Activated B cell treated with CpG ODN at 0.5 μM for 24 hours (primary cell): ENCODE measurements at regions not wholly inside any gene's neighbourhood (a gene's known extent, or its start where the extent isn't known, plus 50 kb on each side); places are given as distances from the start of the nearest gene placed in this dataset.

Source experiments
- ATAC-seq: fragments of 200-7000 bp; cut with Tn5 transposase; one replicate; pipeline ENCODE4 v1.10.0; 2021; ENCODE audit warnings: low read depth, mild to moderate bottlenecking, moderate library complexity
- CTCF ChIA-PET: fragments of 350-600 bp; sonication (Branson Sonifier 250); formaldehyde crosslinking; loops from one replicate; lab custom pipeline; 2021; ENCODE audit warnings: antibody characterized with exemption; lab: Charles Lee
- POLR2A ChIA-PET: fragments of 350-600 bp; sonication (Branson Sonifier 250); formaldehyde crosslinking; loops from one replicate; lab custom pipeline; 2021; ENCODE audit warnings: antibody characterized with exemption; lab: Charles Lee
- DNase-seq: peaks from one replicate; pipeline ENCODE4 v3.0.0; 2022
- H3K27ac Mint-ChIP-seq: one replicate; pipeline ENCODE4 v1.8.0; 2020; ENCODE audit warnings: mixed read lengths
- H3K27me3 Mint-ChIP-seq: one replicate; pipeline ENCODE4 v1.8.0; 2021; ENCODE audit warnings: mixed read lengths
- H3K36me3 Mint-ChIP-seq: one replicate; pipeline ENCODE4 v1.8.0; 2021; ENCODE audit warnings: low read depth, mixed read lengths
- H3K4me1 Mint-ChIP-seq: one replicate; pipeline ENCODE4 v1.8.0; 2021; ENCODE audit warnings: mixed read lengths
- H3K4me3 Mint-ChIP-seq: one replicate; pipeline ENCODE4 v1.8.0; 2020; ENCODE audit warnings: mild to moderate bottlenecking, mixed read lengths
- H3K9me3 Mint-ChIP-seq: one replicate; pipeline ENCODE4 v1.8.0; 2020; ENCODE audit warnings: mixed read lengths
- intact Hi-C: fragments of 100-400 bp; cut with micrococcal nuclease; formaldehyde crosslinking; loops from one replicate; pipeline ENCODE4 v1.15.1; 2024
- TF ChIP-seq, protein P1 (sequence below): fragments of 200-600 bp; IDR thresholded peaks from one replicate; pipeline ENCODE4 v1.8.0; 2022; ENCODE audit warnings: antibody characterized with exemption, mild to moderate bottlenecking

DNA sequence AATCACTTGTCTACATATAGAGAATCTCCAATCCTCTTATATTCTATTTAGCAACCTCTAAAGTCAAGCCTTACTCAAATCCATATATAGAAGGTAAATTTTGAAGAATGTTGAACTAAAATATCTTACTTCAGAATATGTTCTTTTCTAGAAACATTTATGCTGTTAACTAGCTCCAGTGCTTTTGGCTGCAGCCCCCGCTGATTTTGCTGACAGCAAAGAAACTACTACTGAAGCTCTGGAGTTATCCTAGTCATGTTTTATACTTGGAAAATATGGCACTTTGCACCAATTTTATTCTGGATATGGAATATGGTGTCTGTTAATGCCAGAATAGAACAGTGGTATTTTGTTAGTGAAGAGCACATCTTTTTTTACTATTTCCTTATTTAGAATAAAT is 212.4 kb upstream of the FSIP2 start:
- no peak overlapping the region for H3K4me3 Mint-ChIP-seq
- no peaks in the 10 kb centered on the region for H3K27me3 Mint-ChIP-seq
- H3K27ac Mint-ChIP-seq, result no peak overlapping the region
- TF ChIP-seq, protein P1, sequence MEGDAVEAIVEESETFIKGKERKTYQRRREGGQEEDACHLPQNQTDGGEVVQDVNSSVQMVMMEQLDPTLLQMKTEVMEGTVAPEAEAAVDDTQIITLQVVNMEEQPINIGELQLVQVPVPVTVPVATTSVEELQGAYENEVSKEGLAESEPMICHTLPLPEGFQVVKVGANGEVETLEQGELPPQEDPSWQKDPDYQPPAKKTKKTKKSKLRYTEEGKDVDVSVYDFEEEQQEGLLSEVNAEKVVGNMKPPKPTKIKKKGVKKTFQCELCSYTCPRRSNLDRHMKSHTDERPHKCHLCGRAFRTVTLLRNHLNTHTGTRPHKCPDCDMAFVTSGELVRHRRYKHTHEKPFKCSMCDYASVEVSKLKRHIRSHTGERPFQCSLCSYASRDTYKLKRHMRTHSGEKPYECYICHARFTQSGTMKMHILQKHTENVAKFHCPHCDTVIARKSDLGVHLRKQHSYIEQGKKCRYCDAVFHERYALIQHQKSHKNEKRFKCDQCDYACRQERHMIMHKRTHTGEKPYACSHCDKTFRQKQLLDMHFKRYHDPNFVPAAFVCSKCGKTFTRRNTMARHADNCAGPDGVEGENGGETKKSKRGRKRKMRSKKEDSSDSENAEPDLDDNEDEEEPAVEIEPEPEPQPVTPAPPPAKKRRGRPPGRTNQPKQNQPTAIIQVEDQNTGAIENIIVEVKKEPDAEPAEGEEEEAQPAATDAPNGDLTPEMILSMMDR, result no peak
- ChIA-PET POLR2A (no interaction called here), CTCF (no interaction called here)
- ATAC-seq (no peak), DNase-seq (no peak)
- intact Hi-C loops, result no loop called here
- H3K4me1 Mint-ChIP-seq, result no peaks in the 10 kb centered on the region
- peaks cover under 1% of the 10 kb centered on the region for H3K9me3 Mint-ChIP-seq
- H3K36me3 Mint-ChIP-seq, result no peaks in the 10 kb centered on the region

DNA sequence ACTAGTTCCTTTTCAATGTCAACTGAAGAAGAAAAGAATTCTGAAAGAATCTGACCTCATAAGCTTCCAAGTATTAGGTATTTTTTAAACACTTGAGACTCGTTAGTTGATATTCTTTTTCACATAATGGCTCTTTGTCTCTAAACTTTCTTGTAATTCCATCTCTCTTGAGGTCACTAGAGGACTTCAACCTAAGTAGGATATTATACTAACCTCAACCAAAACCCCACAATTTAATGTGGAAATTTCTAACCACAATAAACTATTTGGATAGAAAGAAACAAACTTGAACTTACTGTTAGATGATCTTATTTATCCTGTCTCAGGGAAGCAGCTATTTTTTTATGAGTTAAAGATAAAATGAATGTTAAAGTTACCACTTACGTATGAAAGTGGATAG is 206.9 kb upstream of the FSIP2 start:
- intact Hi-C loops, result no loop called here
- no peak overlapping the region for H3K4me3 Mint-ChIP-seq
- no peak overlapping the region for H3K27ac Mint-ChIP-seq
- CTCF ChIA-PET, result no interaction called here
- POLR2A ChIA-PET, result no interaction called here
- DNase-seq, result no peak
- no peak for ATAC-seq
- H3K36me3 Mint-ChIP-seq, result no peaks in the 10 kb centered on the region
- H3K9me3 Mint-ChIP-seq, result no peaks in the 10 kb centered on the region
- H3K27me3 Mint-ChIP-seq, result no peaks in the 10 kb centered on the region
- TF ChIP-seq, protein P1, result no peak
- H3K4me1 Mint-ChIP-seq, result no peaks in the 10 kb centered on the region

GRCh38 chr2:185537689-185538088 is 200.9 kb upstream of the FSIP2 start:
- ChIA-PET POLR2A (no interaction called here), CTCF (no interaction called here)
- Mint-ChIP-seq H3K4me3 (no peak overlapping the region), H3K27me3 (no peaks in the 10 kb centered on the region), H3K4me1 (no peaks in the 10 kb centered on the region), H3K9me3 (no peaks in the 10 kb centered on the region), H3K27ac (no peak overlapping the region), H3K36me3 (no peaks in the 10 kb centered on the region)
- no peak for ATAC-seq
- TF ChIP-seq, protein P1, result no peak
- DNase-seq, result no peak
- intact Hi-C loops, result no loop called here

- Mint-ChIP-seq H3K9me3 (peaks cover 7% of the 10 kb centered on the region), H3K36me3 (no peaks in the 10 kb centered on the region), H3K4me1 (no peaks in the 10 kb centered on the region), H3K27ac (no peak overlapping the region), H3K4me3 (no peak overlapping the region), H3K27me3 (no peaks in the 10 kb centered on the region)
- TF ChIP-seq, protein P1, result no peak
- DNase-seq (no peak), ATAC-seq (no peak)
- intact Hi-C loops, result no loop called here
- CTCF ChIA-PET, result no interaction called here
- POLR2A ChIA-PET, result no interaction called here
Measured at GRCh38 chr2:185567196-185567595, 171.4 kb upstream of the FSIP2 start.

- H3K4me3 Mint-ChIP-seq, result no peak overlapping the region
- no peak overlapping the region for H3K27ac Mint-ChIP-seq
- H3K4me1 Mint-ChIP-seq, result no peaks in the 10 kb centered on the region
- DNase-seq (no peak), ATAC-seq (no peak)
- CTCF ChIA-PET, result no interaction called here
- H3K27me3 Mint-ChIP-seq, result no peaks in the 10 kb centered on the region
- TF ChIP-seq, protein P1, result no peak
- POLR2A ChIA-PET, result no interaction called here
- no peaks in the 10 kb centered on the region for H3K36me3 Mint-ChIP-seq
- intact Hi-C loops, result no loop called here
- H3K9me3 Mint-ChIP-seq, result peaks cover 5% of the 10 kb centered on the region
Measured at GRCh38 chr2:185567940-185568339, 170.7 kb upstream of the FSIP2 start.
